HL-60/S4 treated with phorbol 12-myristate 13-acetate at 8.2 ng/mL for 4 days and 3 days (cell line): ENCODE measurements at regions not wholly inside any gene's neighbourhood (a gene's known extent, or its start where the extent isn't known, plus 50 kb on each side); places are given as distances from the start of the nearest gene placed in this dataset.

Experiments used
- in situ Hi-C: fragments of 300-500 bp; cut with MboI; formaldehyde crosslinking; loops from 2 replicates; pipeline ENCODE4 v1.15.0; 2022; ENCODE audit warnings: low sequenced_read_pairs

DNA sequence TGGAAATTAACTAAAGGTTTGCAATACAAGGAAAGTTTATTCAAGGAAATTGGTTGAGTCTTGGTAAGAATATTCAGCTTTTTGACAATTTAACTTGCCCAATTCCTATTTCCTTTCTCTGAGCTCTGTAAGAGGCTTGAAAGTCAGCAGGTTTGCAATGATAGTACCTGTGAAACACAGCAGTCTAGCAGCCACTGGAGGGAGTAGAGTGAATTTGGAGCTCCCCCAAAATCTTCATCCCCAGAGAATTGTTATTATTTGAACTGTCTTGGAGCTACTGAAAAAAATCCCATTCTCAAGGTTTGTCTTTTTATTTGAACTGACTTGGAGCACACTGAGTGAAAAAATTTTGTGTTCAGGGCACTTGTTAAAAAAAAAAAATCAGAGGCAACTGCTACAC, 654.2 kb upstream of the PKN2 start:
- in situ Hi-C loops, result no loop called here

DNA sequence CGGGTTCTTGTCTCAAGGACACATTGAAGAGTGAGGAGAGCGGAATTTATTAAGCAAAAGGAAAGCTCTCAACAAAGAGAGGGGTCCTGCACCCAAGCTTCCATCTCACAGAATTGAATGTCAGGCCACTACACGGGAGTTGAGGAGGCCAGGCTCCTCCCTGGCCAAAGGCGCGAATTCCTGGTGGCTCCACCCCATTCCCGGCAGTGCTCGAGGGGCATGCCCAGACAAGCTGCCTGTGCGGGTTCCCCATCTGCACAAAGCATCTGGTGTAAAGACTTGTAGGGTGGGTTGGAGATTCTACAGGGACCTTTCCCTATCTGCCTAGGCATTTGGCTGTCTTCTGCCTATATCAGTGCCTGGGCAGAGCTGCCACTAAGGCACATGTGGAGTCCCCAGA, 648.5 kb upstream of the PKN2 start:
- in situ Hi-C loops, result no loop called here

DNA sequence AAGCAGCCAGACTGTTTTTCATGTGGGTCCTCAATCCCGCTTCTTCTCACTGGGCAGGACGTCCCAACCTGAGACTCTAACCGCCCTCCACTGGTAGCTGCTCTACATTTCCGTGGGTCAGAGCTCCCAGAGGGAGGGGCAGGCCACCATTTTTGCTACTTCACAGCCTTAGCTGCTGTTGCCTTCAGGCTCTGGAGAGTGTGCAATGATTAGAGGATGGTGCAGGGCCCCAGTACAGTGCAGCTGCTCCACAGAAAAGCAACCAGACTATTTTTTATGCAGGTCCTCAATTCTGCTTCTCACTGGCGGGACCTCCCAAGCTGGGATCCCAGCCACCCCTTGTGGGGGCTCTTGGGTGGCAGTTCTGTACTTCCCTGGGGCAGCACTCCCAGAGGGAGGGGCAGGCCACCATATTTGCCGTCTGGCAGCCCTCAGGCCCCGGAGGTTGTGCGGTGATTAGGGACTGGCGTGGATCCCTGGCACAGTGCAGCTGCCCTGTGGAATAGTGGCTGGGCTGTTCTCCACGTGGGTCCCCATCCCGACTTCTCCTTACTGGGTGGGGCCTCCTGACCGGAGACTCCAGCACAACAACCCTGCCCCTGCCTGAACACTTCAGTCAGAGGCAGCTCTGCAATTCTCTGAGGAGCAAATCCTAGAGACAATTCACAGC, 647.6 kb upstream of the PKN2 start:
- in situ Hi-C loops, result no loop called here

DNA sequence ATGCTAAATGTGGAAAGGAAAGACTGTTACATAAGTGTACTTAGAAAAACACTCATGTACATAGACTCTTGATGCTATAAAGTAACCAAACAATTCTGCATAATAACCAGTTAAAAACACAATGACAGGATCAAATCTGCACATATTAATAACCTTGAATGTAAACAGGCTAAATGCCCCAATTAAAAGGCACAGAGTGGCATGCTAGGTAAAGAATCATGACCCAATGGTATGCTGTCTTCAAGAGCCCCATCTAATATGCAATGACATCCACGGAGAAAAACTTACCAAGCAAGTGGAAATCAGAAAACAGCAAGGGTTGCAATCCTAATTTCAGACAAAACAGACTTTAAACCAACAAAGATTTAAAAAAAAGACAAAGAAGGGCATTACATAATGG, 644.8 kb upstream of the PKN2 start:
- in situ Hi-C loops, result no loop called here

DNA sequence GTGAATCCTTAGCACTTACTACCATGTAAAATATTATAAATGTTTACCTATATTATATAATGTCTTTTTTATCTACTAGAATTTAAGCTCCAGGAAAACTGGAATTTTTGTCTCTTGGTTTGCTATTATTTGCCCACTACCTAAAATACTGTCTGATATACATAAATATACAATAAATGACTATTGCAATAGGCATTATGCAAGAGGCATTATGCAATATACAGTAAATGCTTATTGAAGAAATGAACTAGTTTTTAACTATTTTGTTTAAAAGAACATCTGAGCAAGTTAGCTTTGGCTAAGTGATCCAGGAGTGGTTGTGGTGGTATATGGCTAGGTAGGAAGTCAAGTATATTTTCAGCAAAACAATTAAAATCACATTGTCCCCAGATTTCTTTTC, 640.2 kb upstream of the PKN2 start:
- in situ Hi-C loops, result no loop called here

DNA sequence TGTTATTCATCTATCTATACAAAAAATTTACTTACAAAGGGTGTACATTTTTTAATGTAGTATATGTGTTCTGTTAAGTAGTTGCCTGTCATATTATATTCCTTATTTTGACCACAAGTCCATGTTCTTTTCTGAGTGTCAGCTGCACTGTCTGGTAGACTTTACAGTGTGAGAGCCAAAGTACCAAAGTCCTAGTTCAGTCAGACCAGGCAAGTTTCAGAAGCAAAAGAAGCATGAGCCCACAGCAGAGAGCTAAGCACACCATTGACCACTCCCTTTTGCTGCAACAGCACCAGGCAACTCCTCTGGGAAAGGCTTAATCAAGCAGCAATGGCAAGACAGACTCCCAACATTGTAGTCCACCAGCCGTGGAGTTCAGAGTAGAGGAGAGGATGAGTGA, 631.9 kb upstream of the PKN2 start:
- in situ Hi-C loops, result no loop called here

DNA sequence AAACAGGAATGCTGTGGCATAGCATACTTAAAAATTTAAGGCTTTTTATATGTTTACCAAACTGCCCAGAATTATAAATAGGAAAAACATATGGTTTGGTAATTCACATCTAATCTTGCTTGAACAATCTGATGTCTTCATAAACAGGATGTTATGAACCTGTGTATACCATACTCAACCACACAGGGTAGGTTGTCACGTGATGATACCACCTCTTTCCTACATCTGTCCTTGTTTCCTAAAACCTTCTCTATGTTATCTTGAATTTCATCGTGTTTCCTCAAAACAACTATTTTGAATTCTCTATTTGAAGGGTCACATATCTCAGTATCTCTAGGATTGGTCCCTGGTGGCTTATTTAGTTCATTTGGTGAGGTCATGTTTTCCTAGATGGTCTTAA, 631.0 kb upstream of the PKN2 start:
- in situ Hi-C loops, result no loop called here

DNA sequence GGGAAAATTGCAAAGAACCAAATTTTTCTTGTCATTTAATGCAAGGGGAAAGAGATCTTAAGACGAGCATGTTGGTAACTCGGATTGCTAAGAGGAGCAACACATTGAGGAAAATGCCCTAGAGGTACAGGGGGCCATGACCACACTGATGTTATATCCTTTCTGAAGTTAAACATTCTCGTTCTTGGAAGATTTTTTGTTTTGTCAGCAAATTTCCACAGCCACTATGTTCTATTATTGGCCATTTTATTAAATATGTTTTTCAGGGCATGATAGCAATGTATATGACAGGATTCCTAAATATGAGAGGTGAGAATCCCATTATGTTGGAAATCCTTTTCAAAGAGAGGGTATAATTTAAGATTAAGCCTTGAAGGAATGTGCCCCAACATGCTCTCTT, 627.2 kb upstream of the PKN2 start:
- in situ Hi-C loops, result no loop called here

DNA sequence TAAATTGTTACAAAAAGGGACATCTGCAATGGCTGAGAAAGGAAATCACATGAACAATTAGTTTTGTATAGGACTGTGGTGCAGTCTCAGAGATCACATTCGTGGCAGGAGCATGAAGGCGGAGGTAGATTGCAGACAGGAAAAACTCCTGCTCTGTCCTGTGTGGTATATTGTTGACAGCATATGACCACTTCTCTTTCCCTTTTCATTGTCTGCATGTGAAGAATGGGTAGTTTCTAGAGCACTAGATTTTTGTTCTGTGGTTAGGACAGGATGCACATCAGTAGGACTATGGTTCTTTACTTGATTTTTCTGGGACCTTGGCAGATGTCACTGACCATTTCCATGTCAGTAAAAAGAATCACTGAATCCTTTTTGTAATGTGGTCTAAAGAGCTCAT, 625.9 kb upstream of the PKN2 start:
- in situ Hi-C loops, result no loop called here

DNA sequence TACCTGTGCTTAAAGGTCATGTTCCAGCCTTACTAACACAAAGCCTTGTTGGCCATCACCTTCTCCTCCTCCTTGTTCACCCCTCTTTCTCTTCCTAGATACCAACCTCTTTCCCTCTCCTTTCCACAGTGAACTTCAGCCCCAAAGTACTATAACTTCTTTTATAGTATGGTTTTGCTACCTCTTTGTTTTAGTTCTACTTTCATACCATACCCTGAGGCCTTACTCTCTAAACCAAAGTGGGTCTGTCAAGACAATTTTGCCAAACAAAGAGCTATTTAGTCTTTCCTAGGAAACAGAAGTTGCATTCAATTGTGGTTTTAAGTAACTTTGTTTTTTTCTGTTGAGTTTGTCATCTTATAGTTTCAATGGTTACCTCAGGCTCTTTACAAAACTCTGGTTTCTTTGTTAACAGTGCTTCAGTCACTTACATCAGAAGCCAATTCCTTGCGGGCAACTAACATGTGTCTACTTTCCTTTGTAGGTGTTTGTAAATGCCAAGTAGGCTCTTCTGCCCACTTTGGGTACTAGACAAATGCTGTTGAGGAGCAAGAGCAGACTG, 623.9 kb upstream of the PKN2 start:
- in situ Hi-C loops, result no loop called here

DNA sequence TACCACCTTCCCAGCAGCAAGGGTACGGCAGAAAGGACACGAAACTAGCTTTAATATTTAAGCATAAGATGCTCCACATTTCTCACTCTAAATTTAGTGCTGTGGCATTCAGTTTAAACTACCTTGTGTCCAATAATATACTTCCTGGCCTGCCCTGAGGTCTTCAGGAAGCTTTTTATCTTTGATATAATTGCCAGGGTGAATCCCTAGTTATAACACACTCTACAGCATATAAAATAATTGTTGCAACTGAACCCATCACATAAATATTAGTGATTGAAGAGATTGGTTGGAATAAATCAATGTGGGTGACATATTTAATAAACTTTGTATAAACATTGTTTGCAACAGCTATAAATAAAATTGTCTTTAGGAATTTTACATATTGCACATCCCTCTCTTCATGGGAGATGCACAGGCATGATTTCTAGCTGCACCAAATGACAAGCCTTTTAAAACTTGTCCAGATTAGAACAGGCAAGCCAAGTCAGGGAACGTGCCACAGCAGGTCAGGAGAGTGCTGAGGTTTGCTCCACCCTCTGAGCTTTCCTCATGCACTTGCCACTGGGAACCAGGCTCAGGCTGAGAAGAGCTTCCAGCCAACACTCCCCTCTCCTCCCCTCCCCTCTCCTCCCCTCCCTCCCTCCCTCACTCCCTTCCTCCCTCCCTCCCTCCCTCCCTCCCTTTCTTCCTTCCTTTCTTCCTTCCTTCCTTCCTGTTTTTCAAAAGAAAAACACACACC, 623.2 kb upstream of the PKN2 start:
- in situ Hi-C loops, result no loop called here

DNA sequence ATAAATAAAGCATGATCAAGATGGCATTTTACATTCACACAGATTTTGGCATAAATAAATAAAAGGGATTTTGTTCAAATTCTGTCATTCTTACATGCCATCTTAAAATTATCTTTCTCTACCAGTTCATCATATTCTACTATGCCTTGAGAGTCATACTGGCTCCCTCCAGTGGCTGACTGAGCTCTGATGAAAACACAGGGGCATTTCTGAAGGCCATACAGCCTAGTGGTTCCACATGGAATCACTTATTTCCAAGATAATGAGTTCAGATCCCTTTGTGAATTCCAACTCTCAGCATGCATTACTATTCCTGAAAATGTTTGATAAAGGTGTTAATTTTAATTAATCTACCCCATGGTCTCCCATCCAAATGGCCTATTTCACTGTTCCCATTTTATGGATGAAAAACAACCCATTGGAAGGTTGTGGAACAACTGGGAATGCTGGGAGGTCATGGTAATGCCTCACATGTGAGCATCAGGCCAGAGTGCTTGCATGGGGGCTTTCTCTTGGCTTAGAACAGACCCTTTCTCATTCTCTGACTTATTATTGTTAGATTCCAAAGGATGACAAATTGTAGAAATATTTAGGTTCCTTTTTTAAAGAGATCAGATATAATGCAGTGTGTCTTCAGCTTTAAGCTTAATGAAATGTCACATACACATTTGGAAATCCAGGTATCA, 622.4 kb upstream of the PKN2 start:
- in situ Hi-C loops, result no loop called here

DNA sequence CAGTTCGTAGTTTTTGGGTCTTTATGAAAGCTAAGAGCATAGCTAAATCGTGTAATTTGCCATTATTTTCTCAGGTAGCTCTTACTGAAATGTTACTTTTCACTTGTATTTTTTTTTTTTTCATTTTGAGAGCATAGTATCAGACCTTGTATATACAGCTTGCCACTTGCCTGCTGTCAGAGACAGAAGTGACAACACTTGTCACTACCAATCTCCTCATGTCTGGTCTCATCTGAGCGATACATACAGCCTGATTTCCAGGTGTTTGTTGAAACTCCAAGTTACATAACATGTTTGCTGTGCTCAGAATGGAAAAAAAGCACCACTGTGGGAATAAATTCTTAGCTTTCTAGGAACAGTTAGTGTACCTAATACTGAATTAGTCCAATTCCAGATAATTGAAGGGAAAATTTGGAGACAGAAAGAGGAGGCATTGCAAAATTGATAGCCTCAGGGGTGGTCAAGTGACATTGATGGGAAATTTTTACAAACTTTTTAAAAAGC, 621.4 kb upstream of the PKN2 start:
- in situ Hi-C loops, result no loop called here

DNA sequence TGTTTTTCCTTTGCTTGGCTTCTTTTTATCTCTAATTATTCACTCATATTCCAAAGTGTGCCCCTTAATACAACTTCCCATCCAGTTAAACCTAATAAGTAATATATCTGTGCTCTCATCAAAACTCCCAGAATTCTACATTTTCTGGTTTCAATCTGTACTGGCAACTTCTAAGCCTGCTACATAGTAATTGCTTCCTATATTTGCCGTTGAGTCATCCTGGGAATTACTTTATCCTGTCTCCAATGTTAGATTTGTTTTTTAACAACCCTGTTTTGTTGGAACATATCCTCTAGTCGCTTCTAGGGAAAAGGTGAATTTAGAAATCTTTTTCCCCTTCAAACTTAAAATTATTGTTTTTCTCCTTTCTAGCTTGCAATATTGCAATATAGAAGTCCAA, 620.5 kb upstream of the PKN2 start:
- in situ Hi-C loops, result no loop called here

DNA sequence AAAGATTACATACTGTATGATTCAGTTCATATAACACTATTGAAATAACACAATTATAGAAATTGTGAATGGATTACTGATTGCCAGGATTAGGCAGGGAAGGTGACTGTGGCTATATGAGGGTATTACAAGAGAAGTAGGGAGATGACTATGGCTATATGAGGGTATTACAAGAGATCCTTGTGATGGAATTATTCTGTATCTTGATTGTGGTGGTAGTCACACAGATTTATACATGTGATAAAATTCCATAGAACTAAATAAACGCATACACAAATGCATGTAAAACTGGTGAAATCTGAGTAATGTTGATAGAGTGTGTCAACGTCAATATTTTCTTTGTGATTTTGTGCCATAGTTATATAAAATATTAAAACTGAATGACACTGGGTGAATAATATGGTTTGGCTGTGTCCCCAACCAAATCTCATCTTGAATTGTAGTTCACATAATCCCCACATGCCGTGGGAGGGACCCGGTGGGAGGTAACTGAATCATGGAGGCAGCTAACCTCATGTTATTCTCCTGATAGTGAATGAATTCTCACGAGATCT, 615.6 kb upstream of the PKN2 start:
- in situ Hi-C loops, result no loop called here

DNA sequence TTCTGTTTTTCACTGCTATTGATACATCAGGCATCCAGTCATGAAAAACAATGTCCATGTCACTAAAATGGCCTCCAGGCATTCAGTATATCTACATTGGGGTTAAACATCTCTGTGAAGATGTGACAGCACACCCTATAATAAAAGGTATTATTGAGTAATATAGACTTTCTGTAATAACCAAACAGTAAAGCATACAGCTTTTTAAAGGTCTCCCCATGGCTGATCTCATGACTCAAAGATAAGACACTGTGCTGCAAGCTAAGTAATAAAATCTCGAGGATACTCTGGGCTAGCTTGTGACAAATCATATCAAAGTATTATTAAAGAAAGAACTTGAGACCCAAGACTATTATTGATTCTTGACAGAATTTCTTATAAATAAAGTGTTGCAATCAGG, 613.1 kb upstream of the PKN2 start:
- in situ Hi-C loops, result no loop called here

DNA sequence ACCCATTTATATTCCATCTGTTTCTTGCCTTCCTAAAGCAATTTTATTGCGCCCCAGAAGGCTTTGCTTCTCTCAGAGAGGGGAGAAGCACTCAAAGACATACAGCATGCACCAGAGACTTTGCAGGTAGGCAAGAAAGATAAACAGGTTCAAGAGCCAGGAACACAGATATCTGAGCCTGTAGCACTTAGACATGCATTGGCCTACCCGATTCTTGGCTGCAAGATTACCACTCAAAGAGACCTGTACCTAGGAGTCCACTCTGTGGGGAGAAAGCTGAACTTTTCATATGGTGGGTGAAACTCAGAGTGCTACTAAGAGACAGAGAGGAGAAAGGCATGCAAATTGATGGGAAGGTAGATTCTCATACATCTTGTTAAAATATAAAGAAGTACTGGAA, 609.4 kb upstream of the PKN2 start:
- in situ Hi-C loops, result no loop called here

DNA sequence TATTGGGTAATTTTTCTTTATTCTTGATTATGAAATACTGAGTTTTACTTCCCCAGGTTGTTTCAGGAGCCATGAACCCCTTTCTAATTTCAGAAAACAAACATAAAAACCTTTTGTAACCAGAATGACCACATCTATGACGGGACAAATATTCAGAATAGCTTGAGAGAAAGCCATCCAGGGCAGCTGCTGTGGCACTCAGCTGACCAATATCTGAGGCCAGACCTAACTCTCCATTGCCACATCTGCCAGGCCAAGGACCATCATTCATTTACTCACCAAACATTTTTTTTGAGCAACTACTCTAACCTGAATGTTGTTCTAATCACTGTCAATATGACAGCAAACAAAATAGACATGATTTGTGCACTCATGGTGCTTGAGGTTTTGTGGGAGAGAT, 608.3 kb upstream of the PKN2 start:
- in situ Hi-C loops, result no loop called here

DNA sequence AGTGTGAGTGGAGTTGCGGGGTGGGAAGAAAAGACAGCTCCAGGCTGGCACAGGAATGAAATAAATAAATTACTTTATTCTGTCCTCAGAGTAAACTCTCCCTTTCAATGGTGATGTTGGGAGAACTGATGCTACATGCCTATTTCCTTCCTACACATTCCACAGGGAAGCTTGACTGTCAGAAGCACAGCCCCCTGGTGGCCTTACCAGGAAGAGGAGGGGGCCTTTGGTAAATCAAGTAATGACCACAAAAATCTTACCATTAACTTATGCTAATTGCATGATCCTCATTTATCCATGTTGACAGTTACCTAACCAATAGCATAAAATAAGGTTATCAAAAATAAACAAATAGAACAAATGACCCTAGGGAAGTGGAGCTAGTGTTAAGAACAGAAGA, 605.0 kb upstream of the PKN2 start:
- in situ Hi-C loops, result no loop called here

DNA sequence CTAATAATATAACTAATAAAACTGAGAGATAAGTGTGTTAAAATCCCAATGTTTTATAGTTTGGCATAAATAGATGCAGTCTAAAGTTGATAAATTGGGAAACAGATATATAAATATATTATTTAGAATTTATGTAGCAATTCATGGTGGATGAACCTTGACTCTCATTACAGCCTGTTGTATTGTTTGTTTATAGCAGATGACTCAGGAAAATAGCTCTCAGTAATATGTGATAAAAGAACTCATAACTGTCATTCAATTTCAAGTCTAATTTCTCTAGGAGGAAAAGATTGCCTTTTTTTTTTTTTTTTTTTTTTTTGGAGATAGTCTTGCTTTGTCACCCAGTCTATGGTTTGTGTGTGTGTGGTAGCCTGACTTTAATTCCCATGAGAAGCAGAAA, 603.2 kb upstream of the PKN2 start:
- in situ Hi-C loops, result no loop called here

DNA sequence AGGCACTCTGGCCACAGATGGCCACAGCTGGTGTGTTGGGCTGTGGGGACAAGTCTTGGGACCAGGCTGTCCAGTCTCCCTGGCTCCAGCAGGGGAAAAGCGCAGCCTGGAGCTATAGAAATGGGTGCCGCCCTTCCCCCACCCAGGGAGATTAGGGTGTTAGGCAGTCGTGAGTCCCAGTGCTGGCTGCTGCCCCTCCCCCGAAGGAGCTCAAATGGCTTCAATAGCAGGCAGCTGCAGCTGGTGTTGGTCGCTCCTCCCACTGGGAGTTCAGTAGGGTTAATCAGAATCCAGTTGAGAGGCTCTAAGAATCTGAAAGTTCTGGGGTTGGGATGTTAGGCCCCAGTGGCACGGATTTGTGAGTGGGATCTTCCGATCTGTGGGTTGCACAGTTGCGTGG, 595.6 kb upstream of the PKN2 start:
- in situ Hi-C loops, result no loop called here

DNA sequence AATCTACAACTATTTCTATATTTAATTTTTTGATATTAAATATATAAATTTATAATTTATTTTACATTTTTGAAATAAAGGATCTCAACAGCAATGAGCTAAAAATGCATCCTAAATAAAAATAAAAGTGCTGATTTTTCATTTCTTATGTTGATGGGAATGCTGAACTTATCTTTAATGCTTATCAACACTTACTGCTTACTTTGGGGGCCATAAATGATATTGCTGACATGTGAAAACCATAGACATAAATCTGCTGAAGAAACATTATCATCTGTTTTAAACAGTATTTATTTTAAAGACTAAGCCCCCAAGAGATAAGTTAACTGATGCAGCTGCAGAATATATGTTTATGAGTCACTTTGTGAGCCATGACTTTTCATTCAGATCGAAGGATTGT, 594.1 kb upstream of the PKN2 start:
- in situ Hi-C loops, result no loop called here
